ENCODE measurements at regions not wholly inside any gene's neighbourhood (a gene's known extent, or its start where the extent isn't known, plus 50 kb on each side); places are given as distances from the start of the nearest gene placed in this dataset.

DNA sequence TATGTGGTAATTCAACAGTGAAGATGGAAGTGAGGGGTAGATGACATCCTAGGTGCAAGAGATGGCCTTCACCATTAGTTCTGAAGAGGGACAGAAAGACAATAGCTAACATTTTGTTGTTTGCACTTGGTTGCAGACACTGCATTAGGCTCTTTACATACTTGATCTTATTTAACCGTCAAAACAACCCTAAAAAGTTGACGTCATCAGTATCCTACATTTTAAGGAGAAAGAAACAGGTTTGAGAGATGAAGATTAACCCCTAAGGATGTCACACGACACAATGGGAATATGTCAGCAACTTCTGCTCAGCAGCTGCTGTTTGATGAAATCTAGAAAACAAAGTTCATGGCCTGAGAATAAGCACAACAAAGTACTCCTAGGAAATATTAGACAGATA, 72.6 kb upstream of the MC3R start:
- H4K20me1 ChIP-seq (ENCODE audit: insufficient read depth): no peaks in the 10 kb centered on the region
- no peaks in the 10 kb centered on the region for H3K27me3 ChIP-seq (ENCODE audit: insufficient read depth, low read depth, low read length)
- H2AFZ ChIP-seq (ENCODE audit: low read depth, low read length): no peak overlapping the region
- TF ChIP-seq POLR2AphosphoS5 (IDR thresholded peaks at IDR 0.05): no peak
- no peak for TF ChIP-seq MXI1 (conservative IDR thresholded peaks at IDR 0.05; ENCODE audit: poor library complexity, severe bottlenecking)
- TF ChIP-seq, protein P1, sequence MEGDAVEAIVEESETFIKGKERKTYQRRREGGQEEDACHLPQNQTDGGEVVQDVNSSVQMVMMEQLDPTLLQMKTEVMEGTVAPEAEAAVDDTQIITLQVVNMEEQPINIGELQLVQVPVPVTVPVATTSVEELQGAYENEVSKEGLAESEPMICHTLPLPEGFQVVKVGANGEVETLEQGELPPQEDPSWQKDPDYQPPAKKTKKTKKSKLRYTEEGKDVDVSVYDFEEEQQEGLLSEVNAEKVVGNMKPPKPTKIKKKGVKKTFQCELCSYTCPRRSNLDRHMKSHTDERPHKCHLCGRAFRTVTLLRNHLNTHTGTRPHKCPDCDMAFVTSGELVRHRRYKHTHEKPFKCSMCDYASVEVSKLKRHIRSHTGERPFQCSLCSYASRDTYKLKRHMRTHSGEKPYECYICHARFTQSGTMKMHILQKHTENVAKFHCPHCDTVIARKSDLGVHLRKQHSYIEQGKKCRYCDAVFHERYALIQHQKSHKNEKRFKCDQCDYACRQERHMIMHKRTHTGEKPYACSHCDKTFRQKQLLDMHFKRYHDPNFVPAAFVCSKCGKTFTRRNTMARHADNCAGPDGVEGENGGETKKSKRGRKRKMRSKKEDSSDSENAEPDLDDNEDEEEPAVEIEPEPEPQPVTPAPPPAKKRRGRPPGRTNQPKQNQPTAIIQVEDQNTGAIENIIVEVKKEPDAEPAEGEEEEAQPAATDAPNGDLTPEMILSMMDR (IDR thresholded peaks at IDR 0.05; ENCODE audit: poor library complexity, severe bottlenecking): no peak
- no peak for TF ChIP-seq RAD21 (conservative IDR thresholded peaks at IDR 0.05)
- TF ChIP-seq EZH2 (IDR thresholded peaks at IDR 0.05; ENCODE audit: borderline replicate concordance, insufficient read depth, low read length, poor library complexity, severe bottlenecking): no peak
- no peak for TF ChIP-seq TAF1 (IDR thresholded peaks at IDR 0.05; ENCODE audit: low read depth)
- no peak for TF ChIP-seq EP300 (conservative IDR thresholded peaks at IDR 0.05; ENCODE audit: poor library complexity, severe bottlenecking)
- TF ChIP-seq, protein P2, sequence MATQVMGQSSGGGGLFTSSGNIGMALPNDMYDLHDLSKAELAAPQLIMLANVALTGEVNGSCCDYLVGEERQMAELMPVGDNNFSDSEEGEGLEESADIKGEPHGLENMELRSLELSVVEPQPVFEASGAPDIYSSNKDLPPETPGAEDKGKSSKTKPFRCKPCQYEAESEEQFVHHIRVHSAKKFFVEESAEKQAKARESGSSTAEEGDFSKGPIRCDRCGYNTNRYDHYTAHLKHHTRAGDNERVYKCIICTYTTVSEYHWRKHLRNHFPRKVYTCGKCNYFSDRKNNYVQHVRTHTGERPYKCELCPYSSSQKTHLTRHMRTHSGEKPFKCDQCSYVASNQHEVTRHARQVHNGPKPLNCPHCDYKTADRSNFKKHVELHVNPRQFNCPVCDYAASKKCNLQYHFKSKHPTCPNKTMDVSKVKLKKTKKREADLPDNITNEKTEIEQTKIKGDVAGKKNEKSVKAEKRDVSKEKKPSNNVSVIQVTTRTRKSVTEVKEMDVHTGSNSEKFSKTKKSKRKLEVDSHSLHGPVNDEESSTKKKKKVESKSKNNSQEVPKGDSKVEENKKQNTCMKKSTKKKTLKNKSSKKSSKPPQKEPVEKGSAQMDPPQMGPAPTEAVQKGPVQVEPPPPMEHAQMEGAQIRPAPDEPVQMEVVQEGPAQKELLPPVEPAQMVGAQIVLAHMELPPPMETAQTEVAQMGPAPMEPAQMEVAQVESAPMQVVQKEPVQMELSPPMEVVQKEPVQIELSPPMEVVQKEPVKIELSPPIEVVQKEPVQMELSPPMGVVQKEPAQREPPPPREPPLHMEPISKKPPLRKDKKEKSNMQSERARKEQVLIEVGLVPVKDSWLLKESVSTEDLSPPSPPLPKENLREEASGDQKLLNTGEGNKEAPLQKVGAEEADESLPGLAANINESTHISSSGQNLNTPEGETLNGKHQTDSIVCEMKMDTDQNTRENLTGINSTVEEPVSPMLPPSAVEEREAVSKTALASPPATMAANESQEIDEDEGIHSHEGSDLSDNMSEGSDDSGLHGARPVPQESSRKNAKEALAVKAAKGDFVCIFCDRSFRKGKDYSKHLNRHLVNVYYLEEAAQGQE (IDR thresholded peaks at IDR 0.05; ENCODE audit: borderline replicate concordance): no peak
- H3K4me2 ChIP-seq (ENCODE audit: low read length): no peak overlapping the region
- H3K36me3 ChIP-seq (ENCODE audit: insufficient read depth, low read length): no peaks in the 10 kb centered on the region
- H3F3A ChIP-seq (ENCODE audit: insufficient read depth, low read length, poor library complexity, severe bottlenecking): no peaks in the 10 kb centered on the region
- H3K9me3 ChIP-seq (ENCODE audit: low read length): no peaks in the 10 kb centered on the region
- H3K4me3 ChIP-seq (ENCODE audit: low read length): no peak overlapping the region
- no peak overlapping the region for H3K27ac ChIP-seq (ENCODE audit: low read length)
- H3K79me2 ChIP-seq (replicated peaks; ENCODE audit: insufficient read depth, low read length): no peaks in the 10 kb centered on the region
- H3K9me2 ChIP-seq (ENCODE audit: insufficient read depth, low read length): no peaks in the 10 kb centered on the region
- H3K9ac ChIP-seq (ENCODE audit: low read length): no peak overlapping the region

DNA sequence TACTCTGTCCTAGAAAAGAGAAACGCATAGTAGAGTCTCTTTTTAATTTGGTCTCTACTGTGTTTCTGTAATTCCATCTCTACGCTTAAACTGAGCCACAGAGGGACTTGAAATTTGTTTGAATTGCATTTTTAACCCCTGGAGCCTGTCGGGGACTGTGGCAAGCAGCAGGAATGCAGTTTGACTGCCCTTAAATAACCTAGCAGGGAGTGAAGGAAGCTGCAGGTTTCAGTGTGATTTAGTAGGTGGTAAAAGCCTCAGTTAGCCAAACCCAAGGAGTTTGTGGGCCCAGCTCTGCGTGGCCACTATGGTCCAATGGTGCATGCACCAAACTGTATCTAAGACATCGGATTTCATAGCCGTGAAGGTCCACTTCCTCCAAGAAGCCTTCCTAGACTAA, 70.3 kb upstream of the MC3R start:
- Histone ChIP-seq H3K9ac (ENCODE audit: low read length) (no peak overlapping the region), H3K4me3 (ENCODE audit: low read length) (no peak overlapping the region), H3K27me3 (ENCODE audit: insufficient read depth, low read depth, low read length) (no peaks in the 10 kb centered on the region), H4K20me1 (ENCODE audit: insufficient read depth) (no peaks in the 10 kb centered on the region), H3K9me2 (ENCODE audit: insufficient read depth, low read length) (no peaks in the 10 kb centered on the region), H2AFZ (ENCODE audit: low read depth, low read length) (no peak overlapping the region), H3K9me3 (ENCODE audit: low read length) (no peaks in the 10 kb centered on the region), H3F3A (ENCODE audit: insufficient read depth, low read length, poor library complexity, severe bottlenecking) (no peaks in the 10 kb centered on the region), H3K79me2 (replicated peaks; ENCODE audit: insufficient read depth, low read length) (no peaks in the 10 kb centered on the region), H3K27ac (ENCODE audit: low read length) (no peak overlapping the region), H3K36me3 (ENCODE audit: insufficient read depth, low read length) (no peaks in the 10 kb centered on the region), H3K4me2 (ENCODE audit: low read length) (no peak overlapping the region)
- TF ChIP-seq, protein P2 (IDR thresholded peaks at IDR 0.05; ENCODE audit: borderline replicate concordance): no peak
- TF ChIP-seq SMC3 (conservative IDR thresholded peaks at IDR 0.05; ENCODE audit: poor library complexity) (no peak), EP300 (conservative IDR thresholded peaks at IDR 0.05; ENCODE audit: poor library complexity, severe bottlenecking) (no peak), RAD21 (conservative IDR thresholded peaks at IDR 0.05) (no peak), EZH2 (IDR thresholded peaks at IDR 0.05; ENCODE audit: borderline replicate concordance, insufficient read depth, low read length, poor library complexity, severe bottlenecking) (no peak), TAF1 (IDR thresholded peaks at IDR 0.05; ENCODE audit: low read depth) (no peak), POLR2AphosphoS5 (IDR thresholded peaks at IDR 0.05) (no peak), MXI1 (conservative IDR thresholded peaks at IDR 0.05; ENCODE audit: poor library complexity, severe bottlenecking) (no peak)
- TF ChIP-seq, protein P1 (IDR thresholded peaks at IDR 0.05; ENCODE audit: poor library complexity, severe bottlenecking): no peak
